B cell (primary cell): ENCODE measurements at regions not wholly inside any gene's neighbourhood (a gene's known extent, or its start where the extent isn't known, plus 50 kb on each side); places are given as distances from the start of the nearest gene placed in this dataset.
"Not testable (repeated sequence)": the region's sequence is repeated elsewhere in the genome, so short reads cannot be mapped to it uniquely, and the experiment has no call there.

Experiments
- ATAC-seq: fragments of 200-7000 bp; cut with Tn5 transposase; one replicate; pipeline ENCODE4 v1.10.0; 2021; ENCODE audit warnings: low read depth, mild to moderate bottlenecking, moderate number of reproducible peaks, moderate library complexity
- CTCF ChIA-PET: fragments of 350-600 bp; sonication (Branson Sonifier 250); formaldehyde crosslinking; loops from one replicate; lab custom pipeline; 2021; ENCODE audit warnings: antibody characterized with exemption, inconsistent platforms; lab: Charles Lee
- POLR2A ChIA-PET: fragments of 350-600 bp; sonication (Branson Sonifier 250); formaldehyde crosslinking; loops from one replicate; lab custom pipeline; 2021; ENCODE audit warnings: antibody characterized with exemption; lab: Charles Lee
- DNase-seq: peaks from one replicate; pipeline ENCODE4 v3.0.0; 2013
- H2AFZ ChIP-seq: 2 replicates; pipeline ENCODE4 v1.6.1; 2012; ENCODE audit warnings: mild to moderate bottlenecking, low read depth, low read length; ENCODE audit not compliant: insufficient read depth, poor library complexity, severe bottlenecking
- H3K27ac ChIP-seq, 2 donors: 1 replicate in 1 of 2; 2 replicates in 1 of 2; pipeline ENCODE4 v1.5.1; 2012 to 2013; ENCODE audit warnings: low read length in 2 of 2, mild to moderate bottlenecking in 2 of 2, moderate library complexity in 1 of 2
- H3K27me3 ChIP-seq, 4 experiments: fragments of 200-600 bp in 1 of 4; sonication (generic) in 1 of 4; replicated peaks in 1 of 4; 1 replicate in 2 of 4; 2 replicates in 2 of 4; pipeline versions ENCODE4 v1.6.1 to v1.7.0; 2013 to 2016; ENCODE audit warnings: low read length in 3 of 4, mild to moderate bottlenecking in 2 of 4, mixed read lengths in 1 of 4, moderate library complexity in 1 of 4; ENCODE audit not compliant: insufficient read depth in 4 of 4, control insufficient read depth in 3 of 4; ENCODE audit errors: control extremely low read depth in 1 of 4
- H3K36me3 ChIP-seq, 2 experiments: replicated peaks in 1 of 2; 1 replicate in 1 of 2; 2 replicates in 1 of 2; pipeline versions ENCODE4 v1.6.1 to v1.7.1; 2013; ENCODE audit warnings: low read length in 1 of 2; ENCODE audit not compliant: insufficient read depth in 2 of 2, control insufficient read depth in 1 of 2; ENCODE audit errors: control extremely low read depth in 1 of 2, extremely low read depth in 1 of 2
- H3K4me1 ChIP-seq, 2 donors: fragments of 200-600 bp in 1 of 2; sonication (generic) in 1 of 2; 1 replicate in 1 of 2; 2 replicates in 1 of 2; pipeline versions ENCODE4 v1.5.1 to v1.6.1; 2013 to 2017; ENCODE audit warnings: low read length in 2 of 2; ENCODE audit not compliant: control insufficient read depth in 2 of 2, insufficient read depth in 2 of 2
- H3K4me2 ChIP-seq: replicated peaks from 2 replicates; pipeline ENCODE3; 2012; ENCODE audit warnings: mild to moderate bottlenecking, low read depth, low read length; ENCODE audit not compliant: poor library complexity, severe bottlenecking
- H3K4me3 ChIP-seq, 5 experiments: fragments of 200-600 bp in 1 of 5; sonication (generic) in 1 of 5; 1 replicate in 3 of 5; 2 replicates in 2 of 5; pipeline versions ENCODE4 v1.5.1 to v1.7.0; 2011 to 2016; ENCODE audit warnings: low read length in 4 of 5, mild to moderate bottlenecking in 4 of 5, low read depth in 2 of 5, control low read depth in 1 of 5, moderate library complexity in 1 of 5; ENCODE audit not compliant: insufficient read depth in 1 of 5; ENCODE audit errors: control extremely low read depth in 1 of 5, extremely low read depth in 1 of 5
- H3K79me2 ChIP-seq: fragments of 200-600 bp; sonication (generic); one replicate; pipeline ENCODE4 v1.6.0; 2016; ENCODE audit warnings: low read length; ENCODE audit not compliant: control insufficient read depth, insufficient read depth
- H3K9ac ChIP-seq: fragments of 200-600 bp; sonication (generic); 2 replicates; pipeline ENCODE4 v1.6.1; 2017; ENCODE audit warnings: mild to moderate bottlenecking, low read length, moderate library complexity
- H3K9me3 ChIP-seq, 3 donors: one replicate each; pipeline versions ENCODE4 v1.6.1 to v1.7.1; 2013; ENCODE audit warnings: low read length in 2 of 3; ENCODE audit not compliant: control insufficient read depth in 2 of 3, insufficient read depth in 1 of 3; ENCODE audit errors: control extremely low read depth in 1 of 3
- H4K20me1 ChIP-seq: 2 replicates; pipeline ENCODE4 v1.6.0; 2012; ENCODE audit warnings: mild to moderate bottlenecking, low read length; ENCODE audit not compliant: insufficient read depth, control insufficient read depth, poor library complexity, severe bottlenecking
- H3K27ac Mint-ChIP-seq: one replicate; pipeline ENCODE4 v1.8.0; 2021; ENCODE audit warnings: mixed read lengths
- H3K27me3 Mint-ChIP-seq: one replicate; pipeline ENCODE4 v1.8.0; 2021; ENCODE audit warnings: mixed read lengths
- H3K4me1 Mint-ChIP-seq: one replicate; pipeline ENCODE4 v1.8.0; 2021; ENCODE audit warnings: mixed read lengths
- H3K4me3 Mint-ChIP-seq: one replicate; pipeline ENCODE4 v1.8.0; 2021; ENCODE audit warnings: mixed read lengths
- H3K9me3 Mint-ChIP-seq: one replicate; pipeline ENCODE4 v1.8.0; 2022; ENCODE audit warnings: mixed read lengths; ENCODE audit not compliant: insufficient read depth
- WGBS: methylation state at CpG from one replicate; pipeline ENCODE4 v1.1.5; 2013; ENCODE audit warnings: missing lambda C conversion rate; ENCODE audit not compliant: insufficient coverage; 5-methylcytosine and 5-hydroxymethylcytosine counted together
- intact Hi-C: fragments of 100-400 bp; cut with micrococcal nuclease; formaldehyde crosslinking; loops from one replicate; pipeline ENCODE4 v1.10.0; 2022

GRCh38 chr21:5222996-5223782 is 5298.2 kb upstream of the TPTE start:
- H2AFZ ChIP-seq, H3K36me3 ChIP-seq, CTCF ChIA-PET, H3K27me3 Mint-ChIP-seq, H3K27ac Mint-ChIP-seq, H3K27ac ChIP-seq, DNase-seq, H3K4me1 ChIP-seq, POLR2A ChIA-PET, H3K4me2 ChIP-seq, H3K9ac ChIP-seq, H3K79me2 ChIP-seq, H3K4me1 Mint-ChIP-seq, H3K27me3 ChIP-seq, H3K4me3 ChIP-seq, H3K4me3 Mint-ChIP-seq, H4K20me1 ChIP-seq, intact Hi-C loops, ATAC-seq: not testable (repeated sequence)
- H3K9me3 ChIP-seq: peaks cover 1 to 13% (median 4%) of the 10 kb centered on the region in 3 donors
- 70% methylated on average over 3 of the region's 6 CpGs for WGBS
- H3K9me3 Mint-ChIP-seq: peaks cover 18% of the 10 kb centered on the region

- ATAC-seq, H3K79me2 ChIP-seq, CTCF ChIA-PET, H3K36me3 ChIP-seq, H3K4me2 ChIP-seq, H3K4me1 ChIP-seq, H2AFZ ChIP-seq, H3K4me1 Mint-ChIP-seq, intact Hi-C loops, H3K4me3 ChIP-seq, H3K27ac Mint-ChIP-seq, POLR2A ChIA-PET, H3K4me3 Mint-ChIP-seq, H3K27me3 Mint-ChIP-seq, H3K9ac ChIP-seq, H3K27ac ChIP-seq, DNase-seq, H4K20me1 ChIP-seq, H3K27me3 ChIP-seq: not testable (repeated sequence)
- H3K9me3 ChIP-seq: peaks cover 1 to 18% (median 8%) of the 10 kb centered on the region in 3 donors
- peaks cover 20% of the 10 kb centered on the region for H3K9me3 Mint-ChIP-seq
- 85% methylated on average over 4 of the region's 6 CpGs for WGBS
These were observed 5297.2 kb upstream of the TPTE start for GRCh38 chr21:5224156-5224555.
